H1 (cell line): ENCODE measurements at regions not wholly inside any gene's neighbourhood (a gene's known extent, or its start where the extent isn't known, plus 50 kb on each side); places are given as distances from the start of the nearest gene placed in this dataset.

Experiments used
- CTCF ChIA-PET: fragments of 300-600 bp; sonication (Branson Sonifier 250); formaldehyde crosslinking; loops from one replicate; lab custom pipeline; 2021; ENCODE audit not compliant: partially characterized antibody; lab: Charles Lee
- POLR2A ChIA-PET: fragments of 300-600 bp; sonication (Branson Sonifier 250); formaldehyde crosslinking; loops from one replicate; lab custom pipeline; 2021; ENCODE audit warnings: inconsistent platforms; ENCODE audit not compliant: partially characterized antibody; lab: Charles Lee
- DNase-seq, 2 experiments: peaks; one replicate each; pipeline versions ENCODE4 v3.0.0 to v3.0.0-alpha.2; 2010 to 2022; ENCODE audit warnings: low spot score in 2 of 2, low read depth in 1 of 2, mixed read lengths in 1 of 2
- FAIRE-seq: peaks from 2 replicates; lab custom pipeline; 2011; peaks lifted over from hg19 to GRCh38; lab: Jason Lieb, UNC
- H2AFZ ChIP-seq: 2 replicates; pipeline ENCODE4 v1.8.1; 2012; ENCODE audit warnings: low read length, inconsistent platforms
- H2AK5ac ChIP-seq: 2 replicates; pipeline ENCODE4 v1.6.1; 2013; ENCODE audit warnings: low read depth, low read length
- H2BK120ac ChIP-seq: replicated peaks from 2 replicates; pipeline ENCODE3; 2013; ENCODE audit warnings: low read depth, low read length, inconsistent platforms
- H2BK12ac ChIP-seq: 2 replicates; pipeline ENCODE4 v1.6.1; 2013; ENCODE audit warnings: low read depth, low read length
- H2BK15ac ChIP-seq: 2 replicates; pipeline ENCODE4 v1.6.1; 2013; ENCODE audit warnings: low read length
- H2BK20ac ChIP-seq: 2 replicates; pipeline ENCODE4 v1.6.1; 2013; ENCODE audit warnings: low read length
- H2BK5ac ChIP-seq: 2 replicates; pipeline ENCODE4 v1.6.1; 2013; ENCODE audit warnings: low read depth, low read length
- H3K14ac ChIP-seq: 2 replicates; pipeline ENCODE4 v1.6.1; 2013; ENCODE audit warnings: inconsistent platforms; ENCODE audit not compliant: insufficient read length
- H3K18ac ChIP-seq: 2 replicates; pipeline ENCODE4 v1.6.1; 2013; ENCODE audit warnings: low read length; ENCODE audit errors: extremely low read depth
- H3K23ac ChIP-seq: 2 replicates; pipeline ENCODE4 v1.6.1; 2013; ENCODE audit warnings: inconsistent platforms; ENCODE audit not compliant: insufficient read length
- H3K23me2 ChIP-seq: 2 replicates; pipeline ENCODE4 v1.6.1; 2013; ENCODE audit warnings: low read depth, low read length
- H3K27ac ChIP-seq: 2 replicates; pipeline ENCODE4 v1.6.1; 2011; ENCODE audit warnings: low read depth, low read length, inconsistent platforms
- H3K27me3 ChIP-seq, 4 experiments: replicated peaks in 1 of 4; 1 replicate in 1 of 4; 2 replicates in 3 of 4; pipeline versions ENCODE4 v1.6.1 to v1.8.1; 2011 to 2013; ENCODE audit warnings: low read length in 3 of 4, mild to moderate bottlenecking in 3 of 4, inconsistent platforms in 2 of 4, mixed read lengths in 2 of 4, moderate library complexity in 1 of 4; ENCODE audit not compliant: control insufficient read depth in 3 of 4, insufficient read depth in 3 of 4; ENCODE audit errors: extremely low read depth in 1 of 4
- H3K36me3 ChIP-seq, 4 experiments: 2 replicates each; pipeline versions ENCODE4 v1.6.1 to v1.8.1; 2011 to 2013; ENCODE audit warnings: mild to moderate bottlenecking in 4 of 4, low read length in 3 of 4, moderate library complexity in 2 of 4, control low read depth in 1 of 4, inconsistent platforms in 1 of 4; ENCODE audit not compliant: insufficient read depth in 4 of 4, control insufficient read depth in 2 of 4
- H3K4ac ChIP-seq: replicated peaks from 2 replicates; pipeline ENCODE3; 2013; ENCODE audit warnings: low read length, low read depth, mixed read lengths, inconsistent platforms; ENCODE audit not compliant: insufficient read length
- H3K4me1 ChIP-seq, 4 experiments: replicated peaks in 1 of 4; 1 replicate in 1 of 4; 2 replicates in 3 of 4; pipeline versions ENCODE4 v1.6.1 to v1.8.1; 2011 to 2013; ENCODE audit warnings: low read length in 3 of 4, inconsistent platforms in 2 of 4, mixed read lengths in 1 of 4; ENCODE audit not compliant: insufficient read depth in 4 of 4, control insufficient read depth in 3 of 4
- H3K4me2 ChIP-seq, 2 experiments: 2 replicates each; pipeline versions ENCODE4 v1.6.1 to v1.8.1; 2011 to 2013; ENCODE audit warnings: low read depth in 2 of 2, low read length in 2 of 2, control low read depth in 1 of 2, inconsistent platforms in 1 of 2, mild to moderate bottlenecking in 1 of 2; ENCODE audit not compliant: insufficient read depth in 1 of 2
- H3K4me3 ChIP-seq, 4 experiments: fragments of 200-600, 300-600 bp in 1 of 4; sonication (generic), shearing (Covaris generic), sonication (Bioruptor Twin) in 1 of 4; 2 replicates each; pipeline versions ENCODE4 v1.5.1 to v1.8.1; 2011 to 2016; ENCODE audit warnings: low read length in 4 of 4, low read depth in 3 of 4, control low read depth in 2 of 4, inconsistent platforms in 2 of 4, mild to moderate bottlenecking in 2 of 4, mixed read lengths in 1 of 4, moderate library complexity in 1 of 4; ENCODE audit not compliant: insufficient read depth in 2 of 4; ENCODE audit errors: extremely low read depth in 1 of 4
- H3K56ac ChIP-seq: replicated peaks from 2 replicates; pipeline ENCODE3; 2013; ENCODE audit warnings: low read depth, mild to moderate bottlenecking, mixed read lengths, low read length, inconsistent platforms; ENCODE audit not compliant: insufficient read length
- H3K79me1 ChIP-seq: 2 replicates; pipeline ENCODE4 v1.6.1; 2013; ENCODE audit warnings: low read depth, low read length, control low read depth
- H3K79me2 ChIP-seq, 2 experiments: 2 replicates each; pipeline versions ENCODE4 v1.6.1 to v1.8.1; 2012 to 2013; ENCODE audit warnings: low read length in 2 of 2, mild to moderate bottlenecking in 2 of 2, inconsistent platforms in 1 of 2; ENCODE audit not compliant: insufficient read depth in 2 of 2, control insufficient read depth in 1 of 2
- H3K9ac ChIP-seq, 4 experiments: replicated peaks in 1 of 4; 1 replicate in 1 of 4; 2 replicates in 3 of 4; pipeline versions ENCODE4 v1.6.1 to v1.8.1; 2011 to 2013; ENCODE audit warnings: low read depth in 3 of 4, low read length in 3 of 4, control low read depth in 2 of 4, mild to moderate bottlenecking in 2 of 4, moderate library complexity in 2 of 4, inconsistent platforms in 1 of 4; ENCODE audit errors: extremely low read depth in 1 of 4
- H3K9me3 ChIP-seq, 2 experiments: 2 replicates each; pipeline versions ENCODE4 v1.6.1 to v1.8.1; 2012 to 2013; ENCODE audit warnings: mild to moderate bottlenecking in 2 of 2, moderate library complexity in 2 of 2, control low read depth in 1 of 2, inconsistent platforms in 1 of 2, low read depth in 1 of 2, low read length in 1 of 2, mixed read lengths in 1 of 2; ENCODE audit not compliant: insufficient read depth in 2 of 2
- H4K20me1 ChIP-seq, 2 experiments: replicated peaks in 1 of 2; 2 replicates each; pipeline versions ENCODE3 to v1.8.1; 2011 to 2013; ENCODE audit warnings: inconsistent platforms in 2 of 2, low read length in 2 of 2, mild to moderate bottlenecking in 1 of 2; ENCODE audit not compliant: insufficient read depth in 2 of 2, control insufficient read depth in 1 of 2
- H4K5ac ChIP-seq: 2 replicates; pipeline ENCODE4 v1.6.1; 2013; ENCODE audit warnings: low read length, low read depth, mixed read lengths, inconsistent platforms; ENCODE audit not compliant: insufficient read length
- H4K8ac ChIP-seq: 2 replicates; pipeline ENCODE4 v1.8.0; 2013; ENCODE audit warnings: mild to moderate bottlenecking, moderate library complexity, low read length, inconsistent platforms; ENCODE audit not compliant: insufficient read depth; ENCODE audit errors: extremely low read depth
- H4K91ac ChIP-seq: replicated peaks from 2 replicates; pipeline ENCODE3; 2013; ENCODE audit warnings: low read length, mixed read lengths, inconsistent platforms; ENCODE audit not compliant: insufficient read length
- CHD2 ChIP-seq: IDR thresholded peaks from 2 replicates; pipeline ENCODE4 v1.6.1; 2012; ENCODE audit warnings: low read length, improper control_type of control experiment
- KDM4A ChIP-seq: IDR thresholded peaks from one replicate; pipeline ENCODE4 v1.7.1; 2012; ENCODE audit warnings: low read depth, mild to moderate bottlenecking, moderate library complexity, low read length, inconsistent platforms; ENCODE audit not compliant: severe bottlenecking
- KDM5A ChIP-seq: fragments of 200-600 bp; IDR thresholded peaks from 2 replicates; pipeline ENCODE4 v1.7.1; 2012; ENCODE audit warnings: mild to moderate bottlenecking, low read length, inconsistent platforms, mixed read lengths
- NANOG ChIP-seq: IDR thresholded peaks from 2 replicates; pipeline ENCODE4 v1.6.1; 2011; ENCODE audit warnings: low read length, low read depth, mild to moderate bottlenecking, inconsistent platforms; ENCODE audit not compliant: insufficient read depth, poor library complexity, severe bottlenecking
- RBBP5 ChIP-seq: IDR thresholded peaks from 2 replicates; pipeline ENCODE4 v1.7.1; 2012; ENCODE audit warnings: low read depth, mild to moderate bottlenecking, inconsistent platforms, low read length, moderate library complexity, borderline replicate concordance
- RFX5 ChIP-seq: IDR thresholded peaks from 2 replicates; pipeline ENCODE4 v1.6.1; 2011; ENCODE audit warnings: low read depth, low read length, improper control_type of control experiment, borderline replicate concordance
- RXRA ChIP-seq: IDR thresholded peaks from 2 replicates; pipeline ENCODE4 v1.6.1; 2011; ENCODE audit warnings: low read depth, mild to moderate bottlenecking, low read length, moderate library complexity; ENCODE audit not compliant: insufficient read depth
- SIN3A ChIP-seq, 2 experiments: IDR thresholded peaks in 1 of 2; conservative IDR thresholded peaks in 1 of 2; 2 replicates each; pipeline ENCODE4 v1.6.1; 2011 to 2012; ENCODE audit warnings: low read length in 2 of 2, improper control_type of control experiment in 1 of 2, low read depth in 1 of 2, mild to moderate bottlenecking in 1 of 2
- SIRT6 ChIP-seq: IDR thresholded peaks from one replicate; pipeline ENCODE4 v1.7.1; 2012; ENCODE audit warnings: low read length, inconsistent platforms
- SIX5 ChIP-seq: IDR thresholded peaks from 2 replicates; pipeline ENCODE4 v1.6.1; 2011; ENCODE audit warnings: mild to moderate bottlenecking, low read depth, low read length
- TAF7 ChIP-seq: optimal IDR thresholded peaks from 2 replicates; pipeline ENCODE3; 2011; ENCODE audit warnings: low read depth, mild to moderate bottlenecking, inconsistent platforms, low read length, moderate library complexity, borderline replicate concordance
- TCF12 ChIP-seq: IDR thresholded peaks from 2 replicates; pipeline ENCODE4 v1.6.1; 2011; ENCODE audit warnings: low read depth, mild to moderate bottlenecking, low read length
- WGBS, 2 experiments: shearing (Covaris generic) in 1 of 2; methylation state at CpG; one replicate each; pipeline versions ENCODE4 v1.1.6 to v1.1.7; 2013 to 2015; ENCODE audit warnings: low lambda C conversion rate in 2 of 2, mixed read lengths in 2 of 2, inconsistent platforms in 1 of 2, low coverage in 1 of 2, missing lambda C conversion rate in 1 of 2; ENCODE audit not compliant: insufficient replicate concordance in 2 of 2, insufficient coverage in 1 of 2, insufficient read length in 1 of 2; ENCODE audit errors: extremely low coverage in 1 of 2, missing lambda C conversion rate in 1 of 2; 5-methylcytosine and 5-hydroxymethylcytosine counted together
- TF ChIP-seq, protein P1 (sequence below): IDR thresholded peaks from 2 replicates; pipeline ENCODE4 v1.6.1; 2011; ENCODE audit warnings: low read length, improper control_type of control experiment
- TF ChIP-seq, protein P2 (sequence below): IDR thresholded peaks from 2 replicates; pipeline ENCODE4 v1.6.1; 2012; ENCODE audit warnings: inconsistent platforms

DNA sequence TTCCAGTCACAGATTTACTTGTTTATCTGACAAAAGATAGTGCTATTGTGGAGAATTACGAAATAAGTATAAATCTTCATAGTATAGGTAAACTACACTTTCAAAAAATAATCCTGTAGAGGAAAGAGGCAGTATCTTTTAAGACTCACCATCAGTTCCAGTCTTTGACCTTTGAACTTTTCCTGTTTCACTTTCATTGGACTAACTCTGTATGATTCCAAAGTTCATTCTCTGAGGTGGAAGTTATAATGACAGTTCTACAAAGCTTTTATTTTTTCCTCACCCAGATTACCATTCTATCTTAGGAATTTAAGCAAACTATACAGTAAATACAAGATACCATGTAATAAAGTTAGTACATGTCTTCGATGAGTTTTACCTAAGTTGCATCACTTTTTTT is 901.3 kb upstream of the SEMA6A start:
- Histone ChIP-seq H2BK20ac (no peak overlapping the region), H3K4ac (no peak overlapping the region), H3K23me2 (no peaks in the 10 kb centered on the region), H4K20me1 (no peaks in the 10 kb centered on the region), H4K8ac (no peak overlapping the region), H2BK5ac (no peak overlapping the region), H3K18ac (no peak overlapping the region), H3K14ac (no peak overlapping the region), H3K27me3 (peaks cover 0 to 1% (median 0%) of the 10 kb centered on the region in 4 experiments; a peak in 1 of 7 replicates), H3K9me3 (no peaks in the 10 kb centered on the region), H3K9ac (no peak overlapping the region), H4K5ac (no peak overlapping the region), H2BK15ac (no peak overlapping the region), H2BK120ac (no peak overlapping the region), H3K36me3 (no peaks in the 10 kb centered on the region), H3K79me1 (no peaks in the 10 kb centered on the region), H2BK12ac (no peak overlapping the region), H3K4me3 (no peak overlapping the region), H3K4me2 (no peak overlapping the region), H3K56ac (no peak overlapping the region), H3K79me2 (no peaks in the 10 kb centered on the region), H4K91ac (no peak overlapping the region), H2AFZ (no peak overlapping the region), H3K23ac (no peak overlapping the region), H2AK5ac (no peak overlapping the region), H3K27ac (no peak overlapping the region), H3K4me1 (0 out of 7 replicates have a peak, but pooled peaks cover 0 to 3% (median 0%) of the 10 kb centered on the region in 4 experiments)
- FAIRE-seq (no peak), DNase-seq (no peak)
- POLR2A ChIA-PET = no interaction called here
- WGBS, 2 experiments = 94% methylated on average over 2 of the region's 2 CpGs; no CpG with 5 or more reads in 1 of the 2 experiments
- CTCF ChIA-PET = no interaction called here
- TF ChIP-seq, protein P1, sequence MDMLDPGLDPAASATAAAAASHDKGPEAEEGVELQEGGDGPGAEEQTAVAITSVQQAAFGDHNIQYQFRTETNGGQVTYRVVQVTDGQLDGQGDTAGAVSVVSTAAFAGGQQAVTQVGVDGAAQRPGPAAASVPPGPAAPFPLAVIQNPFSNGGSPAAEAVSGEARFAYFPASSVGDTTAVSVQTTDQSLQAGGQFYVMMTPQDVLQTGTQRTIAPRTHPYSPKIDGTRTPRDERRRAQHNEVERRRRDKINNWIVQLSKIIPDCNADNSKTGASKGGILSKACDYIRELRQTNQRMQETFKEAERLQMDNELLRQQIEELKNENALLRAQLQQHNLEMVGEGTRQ = no peak
- TF ChIP-seq KDM5A (no peak), SIX5 (no peak), RFX5 (no peak), RBBP5 (no peak), KDM4A (no peak), RXRA (no peak), SIN3A (conservative IDR thresholded peaks at IDR 0.05 in 1 of 2, IDR thresholded peaks at IDR 0.05 in 1 of 2; ENCODE audit: low read depth in 1 of 2, low read length in 2 of 2) (no peak), SIRT6 (no peak), TAF7 (no peak), CHD2 (no peak), NANOG (no peak), TCF12 (no peak)
- TF ChIP-seq, protein P2, sequence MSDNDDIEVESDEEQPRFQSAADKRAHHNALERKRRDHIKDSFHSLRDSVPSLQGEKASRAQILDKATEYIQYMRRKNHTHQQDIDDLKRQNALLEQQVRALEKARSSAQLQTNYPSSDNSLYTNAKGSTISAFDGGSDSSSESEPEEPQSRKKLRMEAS = no peak
